Pancreas (tissue), 10 donors: ENCODE measurements at regions not wholly inside any gene's neighbourhood (a gene's known extent, or its start where the extent isn't known, plus 50 kb on each side); places are given as distances from the start of the nearest gene placed in this dataset.

Experiments
- ATAC-seq, 4 donors: fragments of 200-7000 bp; cut with Tn5 transposase; one replicate each; pipeline versions ENCODE4 v1.8.0 to v1.9.1; 2020; ENCODE audit warnings: mild to moderate bottlenecking in 4 of 4, moderate library complexity in 4 of 4
- DNase-seq, 6 donors: peaks; one replicate each; pipeline ENCODE4 v3.0.0-alpha.2; 2020
- FAIRE-seq: peaks from 2 replicates; lab custom pipeline; 2012; peaks lifted over from hg19 to GRCh38; lab: Jason Lieb, UNC
- H3K27ac ChIP-seq, 4 donors: fragments of 200-600 bp; sonication (generic); 1 replicate in 3 of 4; 2 replicates in 1 of 4; pipeline versions ENCODE4 v1.5.0 to v1.8.0; 2020
- H3K27me3 ChIP-seq, 4 donors: fragments of 200-600 bp; one replicate each; pipeline ENCODE4 v1.8.0; 2021
- H3K36me3 ChIP-seq, 3 donors: fragments of 200-600 bp; sonication (generic) in 1 of 3; one replicate each; pipeline versions ENCODE4 v1.5.0 to v1.8.0; 2020 to 2021
- H3K4me1 ChIP-seq, 3 donors: fragments of 200-600 bp; one replicate each; pipeline ENCODE4 v1.8.0; 2021
- H3K4me3 ChIP-seq, 4 donors: fragments of 200-600 bp; sonication (generic) in 2 of 4; one replicate each; pipeline versions ENCODE4 v1.5.0 to v1.8.0; 2020 to 2021
- H3K9me3 ChIP-seq, 4 donors: fragments of 200-600 bp; one replicate each; pipeline ENCODE4 v1.8.0; 2021
- CTCF ChIP-seq, 4 donors: fragments of 200-600 bp; sonication (generic) in 3 of 4; IDR thresholded peaks; one replicate each; pipeline versions ENCODE4 v1.5.0 to v1.8.0; 2021; ENCODE audit warnings: antibody characterized with exemption in 4 of 4
- WGBS, 2 donors: extraction: QIAGEN DNeasy Blood & Tissue Kit; methylation state at CpG; one replicate each; pipeline ENCODE4 v1.1.7; 2013; 5-methylcytosine and 5-hydroxymethylcytosine counted together
- intact Hi-C, 3 donors: fragments of 100-400 bp; cut with DNase I; formaldehyde crosslinking; loops; one replicate each; pipeline versions ENCODE4 v1.11.1 to v1.14.2; 2022
- donor health status: healthy with polysubstance abuse.
- donor health status: DM: no; HTN: no; CAD: no; lungs with moderate emphysema.
- donor health status: DM: no; HTN: no; CAD: no.
- donor health status: control.
- donor health status: control.
- donor health status: Bipolar disorder and iron deficiency.
- donor health status: DM: yes; HTN: yes; CAD: no.
- donor health status: DM: no; HTN: no; CAD: no.
- donor health status: DM: no; HTN: no; CAD: no.
- donor health status: DM: yes; HTN: yes; CAD: no.

GRCh38 chr22:49499433-49500075 is 328.1 kb downstream of the BRD1 start:
- TF ChIP-seq CTCF (IDR thresholded peaks at IDR 0.05) = no peak
- no peaks in the 10 kb centered on the region for H3K4me1 ChIP-seq
- WGBS, 2 donors = 76 to 80% methylated on average over 1 of the region's 1 CpG
- H3K9me3 ChIP-seq = no peaks in the 10 kb centered on the region
- no peak overlapping the region for H3K4me3 ChIP-seq
- no peak overlapping the region for H3K27ac ChIP-seq
- intact Hi-C loops = no loop called here
- H3K36me3 ChIP-seq = no peaks in the 10 kb centered on the region
- ATAC-seq = no peak
- no peak for FAIRE-seq
- H3K27me3 ChIP-seq = no peaks in the 10 kb centered on the region
- DNase-seq = no peak

- H3K36me3 ChIP-seq = no peaks in the 10 kb centered on the region
- ATAC-seq = no peak
- no peak overlapping the region for H3K27ac ChIP-seq
- no peak for TF ChIP-seq CTCF (IDR thresholded peaks at IDR 0.05)
- FAIRE-seq = no peak
- no peaks in the 10 kb centered on the region for H3K4me1 ChIP-seq
- intact Hi-C loops = no loop called here
- no peak for DNase-seq
- H3K9me3 ChIP-seq = no peaks in the 10 kb centered on the region
- 60 to 64% methylated on average over 2 of the region's 2 CpGs for WGBS, 2 donors
- H3K27me3 ChIP-seq = no peaks in the 10 kb centered on the region
- H3K4me3 ChIP-seq = no peak overlapping the region
Observed at GRCh38 chr22:49497266-49497665, 330.4 kb downstream of the BRD1 start.

GRCh38 chr22:49494555-49494954 is 333.1 kb downstream of the BRD1 start:
- no peak for FAIRE-seq
- no peak for DNase-seq
- Histone ChIP-seq H3K9me3 (no peaks in the 10 kb centered on the region), H3K27ac (no peak overlapping the region), H3K36me3 (no peaks in the 10 kb centered on the region), H3K4me3 (no peak overlapping the region), H3K4me1 (no peaks in the 10 kb centered on the region), H3K27me3 (no peaks in the 10 kb centered on the region)
- no peak for ATAC-seq
- intact Hi-C loops = no loop called here
- WGBS, 2 donors = 76 to 90% methylated on average over 12 of the region's 12 CpGs
- TF ChIP-seq CTCF (IDR thresholded peaks at IDR 0.05) = no peak

- H3K36me3 ChIP-seq = no peaks in the 10 kb centered on the region
- intact Hi-C loops = no loop called here
Observed at GRCh38 chr22:49492741-49493251, 334.9 kb downstream of the BRD1 start.

More at GRCh38 chr22:49492741-49493251, 334.9 kb downstream of the BRD1 start:
- TF ChIP-seq CTCF (IDR thresholded peaks at IDR 0.05) = no peak
- Histone ChIP-seq H3K27me3 (no peaks in the 10 kb centered on the region), H3K9me3 (no peaks in the 10 kb centered on the region), H3K4me3 (no peak overlapping the region), H3K27ac (no peak overlapping the region), H3K4me1 (no peaks in the 10 kb centered on the region)
- DNase-seq = no peak
- ATAC-seq = no peak
- FAIRE-seq = no peak
- WGBS, 2 donors = 57 to 60% methylated on average over 12 of the region's 12 CpGs
